ENCODE measurements at regions not wholly inside any gene's neighbourhood (a gene's known extent, or its start where the extent isn't known, plus 50 kb on each side); places are given as distances from the start of the nearest gene placed in this dataset.

DNA sequence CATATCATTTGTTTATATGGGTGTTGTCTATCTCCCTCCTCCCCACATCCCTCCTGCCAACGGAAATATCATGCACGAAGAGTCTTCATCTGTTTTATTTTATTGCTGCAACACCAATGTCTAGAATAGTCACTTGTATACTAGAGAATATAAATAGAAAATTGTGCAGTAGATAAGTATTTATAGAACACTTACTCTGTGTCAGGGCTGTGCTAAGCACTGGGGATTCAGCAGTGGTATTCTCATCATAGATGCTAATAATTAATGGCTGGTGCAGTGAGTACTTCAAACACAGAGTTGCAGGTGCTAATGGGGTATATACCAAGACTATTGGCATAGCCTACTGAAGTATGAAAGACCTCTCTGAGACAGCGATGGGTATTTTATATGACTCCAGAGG, 353.5 kb upstream of the CDH6 start (continued):
- TF ChIP-seq, protein P1, sequence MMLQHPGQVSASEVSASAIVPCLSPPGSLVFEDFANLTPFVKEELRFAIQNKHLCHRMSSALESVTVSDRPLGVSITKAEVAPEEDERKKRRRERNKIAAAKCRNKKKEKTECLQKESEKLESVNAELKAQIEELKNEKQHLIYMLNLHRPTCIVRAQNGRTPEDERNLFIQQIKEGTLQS (IDR thresholded peaks at IDR 0.05; ENCODE audit: insufficient read depth, low read depth, low read length), result no peak
- TF ChIP-seq RBBP5 (IDR thresholded peaks at IDR 0.05; ENCODE audit: borderline replicate concordance, low read depth, low read length) (no peak), POLR2A (IDR thresholded peaks at IDR 0.05; ENCODE audit: control extremely low read depth in 1 of 2, low read depth in 2 of 2, low read length in 2 of 2) (no peak), TAF1 (IDR thresholded peaks at IDR 0.05; ENCODE audit: low read depth, low read length) (no peak)

All from H1 (cell line).